Upper lobe of left lung (tissue), 6 donors: ENCODE measurements at regions not wholly inside any gene's neighbourhood (a gene's known extent, or its start where the extent isn't known, plus 50 kb on each side); places are given as distances from the start of the nearest gene placed in this dataset.

Source experiments
- ATAC-seq, 2 donors: fragments of 200-7000 bp; cut with Tn5 transposase; one replicate each; pipeline ENCODE4 v1.9.1; 2022; ENCODE audit warnings: mild to moderate bottlenecking in 2 of 2, moderate library complexity in 2 of 2; ENCODE audit not compliant: low FRiP score in 2 of 2
- DNase-seq, 2 donors: peaks; one replicate each; pipeline ENCODE4 v3.0.0-alpha.2; 2019 to 2020
- H3K27ac ChIP-seq, 4 donors: fragments of 200-600 bp; sonication (generic); one replicate each; pipeline ENCODE4 v1.5.1; 2016 to 2019
- H3K27me3 ChIP-seq, 4 donors: fragments of 200-600 bp; sonication (generic); one replicate each; pipeline ENCODE4 v1.5.1; 2017 to 2019
- H3K36me3 ChIP-seq, 4 donors: fragments of 200-600 bp; sonication (generic); one replicate each; pipeline ENCODE4 v1.5.1; 2016 to 2019
- H3K4me1 ChIP-seq, 4 donors: fragments of 200-600 bp; sonication (generic); one replicate each; pipeline ENCODE4 v1.5.1; 2018 to 2019
- H3K4me3 ChIP-seq, 4 donors: fragments of 200-600 bp; sonication (generic); one replicate each; pipeline ENCODE4 v1.5.1; 2017 to 2019; ENCODE audit warnings: mild to moderate bottlenecking in 2 of 4, moderate library complexity in 1 of 4
- H3K9me3 ChIP-seq, 4 donors: fragments of 200-600 bp; sonication (generic); one replicate each; pipeline ENCODE4 v1.5.1; 2018 to 2019
- EP300 ChIP-seq, 4 donors: sonication (generic); formaldehyde crosslinking; IDR thresholded peaks; one replicate each; pipeline ENCODE4 v1.5.1; 2017; ENCODE audit warnings: antibody characterized with exemption in 4 of 4, control low read depth in 2 of 4
- POLR2A ChIP-seq, 4 donors: fragments of 450-650 bp; IDR thresholded peaks; one replicate each; pipeline ENCODE4 v1.5.1; 2016 to 2017; ENCODE audit warnings: antibody characterized with exemption in 4 of 4, mild to moderate bottlenecking in 2 of 4
- POLR2AphosphoS5 ChIP-seq, 2 donors: sonication (generic); formaldehyde crosslinking; IDR thresholded peaks; one replicate each; pipeline ENCODE4 v1.5.1; 2017; ENCODE audit warnings: antibody characterized with exemption in 2 of 2
- WGBS, 2 donors: methylation state at CpG; one replicate each; pipeline ENCODE4 v1.1.5; 2017 to 2018; 5-methylcytosine and 5-hydroxymethylcytosine counted together
- TF ChIP-seq, protein P1 (sequence below), 6 experiments: fragments of 450-650 bp in 4 of 6; fragments of 200-600 bp in 2 of 6; sonication (generic) in 2 of 6; IDR thresholded peaks; one replicate each; pipeline ENCODE4 v1.5.1; 2016 to 2019; ENCODE audit warnings: antibody characterized with exemption in 6 of 6
- donor health status: DM: no; HTN: no; CAD: no; lungs with moderate emphysema.
- donor health status: DM: no; HTN: yes; CAD: no; lungs with severe emphysema.

GRCh38 chr3:118792191-118792590, 242.5 kb downstream of the IGSF11 start:
- Histone ChIP-seq H3K4me1 (no peaks in the 10 kb centered on the region), H3K27ac (no peak overlapping the region), H3K9me3 (no peaks in the 10 kb centered on the region), H3K4me3 (no peak overlapping the region), H3K36me3 (no peaks in the 10 kb centered on the region), H3K27me3 (no peaks in the 10 kb centered on the region)
- DNase-seq (no peak), ATAC-seq (no peak)
- TF ChIP-seq EP300 (IDR thresholded peaks at IDR 0.05) (no peak), POLR2AphosphoS5 (IDR thresholded peaks at IDR 0.05) (no peak), POLR2A (IDR thresholded peaks at IDR 0.05) (no peak)
- TF ChIP-seq, protein P1, sequence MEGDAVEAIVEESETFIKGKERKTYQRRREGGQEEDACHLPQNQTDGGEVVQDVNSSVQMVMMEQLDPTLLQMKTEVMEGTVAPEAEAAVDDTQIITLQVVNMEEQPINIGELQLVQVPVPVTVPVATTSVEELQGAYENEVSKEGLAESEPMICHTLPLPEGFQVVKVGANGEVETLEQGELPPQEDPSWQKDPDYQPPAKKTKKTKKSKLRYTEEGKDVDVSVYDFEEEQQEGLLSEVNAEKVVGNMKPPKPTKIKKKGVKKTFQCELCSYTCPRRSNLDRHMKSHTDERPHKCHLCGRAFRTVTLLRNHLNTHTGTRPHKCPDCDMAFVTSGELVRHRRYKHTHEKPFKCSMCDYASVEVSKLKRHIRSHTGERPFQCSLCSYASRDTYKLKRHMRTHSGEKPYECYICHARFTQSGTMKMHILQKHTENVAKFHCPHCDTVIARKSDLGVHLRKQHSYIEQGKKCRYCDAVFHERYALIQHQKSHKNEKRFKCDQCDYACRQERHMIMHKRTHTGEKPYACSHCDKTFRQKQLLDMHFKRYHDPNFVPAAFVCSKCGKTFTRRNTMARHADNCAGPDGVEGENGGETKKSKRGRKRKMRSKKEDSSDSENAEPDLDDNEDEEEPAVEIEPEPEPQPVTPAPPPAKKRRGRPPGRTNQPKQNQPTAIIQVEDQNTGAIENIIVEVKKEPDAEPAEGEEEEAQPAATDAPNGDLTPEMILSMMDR (IDR thresholded peaks at IDR 0.05) = no peak
- 65 to 68% methylated on average over 4 of the region's 4 CpGs for WGBS, 2 donors

- H3K27ac ChIP-seq = no peak overlapping the region
- no peaks in the 10 kb centered on the region for H3K36me3 ChIP-seq
- DNase-seq (no peak), ATAC-seq (no peak)
- H3K27me3 ChIP-seq = no peaks in the 10 kb centered on the region
- no peaks in the 10 kb centered on the region for H3K9me3 ChIP-seq
- no peaks in the 10 kb centered on the region for H3K4me1 ChIP-seq
- TF ChIP-seq POLR2AphosphoS5 (IDR thresholded peaks at IDR 0.05) = no peak
- TF ChIP-seq POLR2A (IDR thresholded peaks at IDR 0.05) = no peak
- TF ChIP-seq, protein P1 (IDR thresholded peaks at IDR 0.05) = no peak
- TF ChIP-seq EP300 (IDR thresholded peaks at IDR 0.05) = no peak
- no peak overlapping the region for H3K4me3 ChIP-seq
These were observed 241.5 kb downstream of the IGSF11 start for GRCh38 chr3:118793176-118793575.

GRCh38 chr3:118799303-118799702, 235.3 kb downstream of the IGSF11 start:
- TF ChIP-seq POLR2AphosphoS5 (IDR thresholded peaks at IDR 0.05) = no peak
- TF ChIP-seq, protein P1 (IDR thresholded peaks at IDR 0.05) = no peak
- no peak for TF ChIP-seq EP300 (IDR thresholded peaks at IDR 0.05)
- no peak for TF ChIP-seq POLR2A (IDR thresholded peaks at IDR 0.05)
- no peaks in the 10 kb centered on the region for H3K27me3 ChIP-seq
- no peak overlapping the region for H3K4me3 ChIP-seq
- no peak for DNase-seq
- no peaks in the 10 kb centered on the region for H3K9me3 ChIP-seq
- WGBS, 2 donors = 64 to 72% methylated on average over 3 of the region's 3 CpGs
- H3K27ac ChIP-seq = no peak overlapping the region
- H3K36me3 ChIP-seq = no peaks in the 10 kb centered on the region
- ATAC-seq = no peak
- no peaks in the 10 kb centered on the region for H3K4me1 ChIP-seq

GRCh38 chr3:118801899-118802298, 232.7 kb downstream of the IGSF11 start:
- Histone ChIP-seq H3K27ac (no peak overlapping the region), H3K36me3 (no peaks in the 10 kb centered on the region), H3K4me1 (no peaks in the 10 kb centered on the region), H3K27me3 (no peaks in the 10 kb centered on the region), H3K9me3 (no peaks in the 10 kb centered on the region), H3K4me3 (no peak overlapping the region)
- WGBS, 2 donors = 74 to 95% methylated on average over 6 to 8 of the region's 8 CpGs
- TF ChIP-seq POLR2AphosphoS5 (IDR thresholded peaks at IDR 0.05) = no peak
- TF ChIP-seq EP300 (IDR thresholded peaks at IDR 0.05) = no peak
- TF ChIP-seq, protein P1 (IDR thresholded peaks at IDR 0.05) = no peak
- no peak for TF ChIP-seq POLR2A (IDR thresholded peaks at IDR 0.05)
- DNase-seq = no peak
- ATAC-seq = peak in 1 of 2 donors; percentile 16

- H3K27me3 ChIP-seq = no peaks in the 10 kb centered on the region
- DNase-seq (no peak), ATAC-seq (peak in 1 of 2 donors; percentile 21)
- no peaks in the 10 kb centered on the region for H3K36me3 ChIP-seq
- H3K27ac ChIP-seq = no peak overlapping the region
- H3K9me3 ChIP-seq = no peaks in the 10 kb centered on the region
- 84 to 88% methylated on average over 11 to 12 of the region's 13 CpGs for WGBS, 2 donors
- no peak overlapping the region for H3K4me3 ChIP-seq
- no peaks in the 10 kb centered on the region for H3K4me1 ChIP-seq
- TF ChIP-seq, protein P1 (IDR thresholded peaks at IDR 0.05) = no peak
- no peak for TF ChIP-seq EP300 (IDR thresholded peaks at IDR 0.05)
- TF ChIP-seq POLR2A (IDR thresholded peaks at IDR 0.05) = no peak
- no peak for TF ChIP-seq POLR2AphosphoS5 (IDR thresholded peaks at IDR 0.05)
These were observed 232.1 kb downstream of the IGSF11 start for GRCh38 chr3:118802325-118803095.
